Progenitor cell of endocrine pancreas (in vitro differentiated cells): ENCODE measurements at regions not wholly inside any gene's neighbourhood (a gene's known extent, or its start where the extent isn't known, plus 50 kb on each side); places are given as distances from the start of the nearest gene placed in this dataset.
"Not testable (repeated sequence)": the region's sequence is repeated elsewhere in the genome, so short reads cannot be mapped to it uniquely, and the experiment has no call there.

ENCODE experiments used
- DNase-seq: peaks from one replicate; pipeline ENCODE4 v3.0.0; 2021; ENCODE audit warnings: low spot score; ENCODE audit not compliant: unreplicated experiment
- H3K27ac Mint-ChIP-seq: 2 replicates; pipeline ENCODE4 v1.8.0; 2021; ENCODE audit warnings: mild to moderate bottlenecking, moderate library complexity, mixed read lengths
- H3K27me3 Mint-ChIP-seq: 2 replicates; pipeline ENCODE4 v1.8.0; 2021; ENCODE audit warnings: mixed read lengths
- H3K36me3 Mint-ChIP-seq: 2 replicates; pipeline ENCODE4 v1.8.0; 2022; ENCODE audit warnings: mixed read lengths; ENCODE audit not compliant: insufficient read depth
- H3K4me1 Mint-ChIP-seq: 2 replicates; pipeline ENCODE4 v1.8.0; 2021; ENCODE audit warnings: low read depth, mixed read lengths
- H3K4me3 Mint-ChIP-seq: 2 replicates; pipeline ENCODE4 v1.8.0; 2021; ENCODE audit warnings: low read depth, mild to moderate bottlenecking, moderate library complexity, mixed read lengths
- H3K9me3 Mint-ChIP-seq: 2 replicates; pipeline ENCODE4 v1.8.0; 2021; ENCODE audit warnings: low read depth, mixed read lengths
- TF ChIP-seq, protein P1 (sequence below): fragments of 200-600 bp; sonication (generic); IDR thresholded peaks from one replicate; pipeline ENCODE4 v1.5.0; 2021; ENCODE audit warnings: antibody characterized with exemption, mild to moderate bottlenecking; ENCODE audit not compliant: unreplicated experiment

DNA sequence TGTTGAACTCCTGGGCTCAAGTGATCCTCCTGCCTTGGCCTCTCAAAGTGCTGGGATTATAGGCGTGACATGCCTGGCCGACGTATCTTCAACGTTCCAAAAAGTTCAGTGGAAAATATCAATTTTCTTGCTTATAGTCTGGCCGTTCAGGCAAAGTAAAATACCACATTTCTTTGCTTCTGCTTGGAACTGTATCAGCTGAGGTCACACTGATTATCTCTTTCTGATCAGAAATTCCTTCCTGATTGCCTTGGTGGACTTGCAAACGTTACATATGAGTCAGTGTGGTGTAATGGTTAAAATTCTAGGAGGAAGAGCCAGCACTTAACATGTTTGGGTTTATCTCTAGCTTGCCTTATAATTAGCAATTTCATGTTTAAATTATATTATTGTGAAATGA, 189.5 kb upstream of the VKORC1L1 start:
- H3K27me3 Mint-ChIP-seq, DNase-seq, H3K4me3 Mint-ChIP-seq, H3K27ac Mint-ChIP-seq, H3K4me1 Mint-ChIP-seq, H3K36me3 Mint-ChIP-seq, H3K9me3 Mint-ChIP-seq: not testable (repeated sequence)

DNA sequence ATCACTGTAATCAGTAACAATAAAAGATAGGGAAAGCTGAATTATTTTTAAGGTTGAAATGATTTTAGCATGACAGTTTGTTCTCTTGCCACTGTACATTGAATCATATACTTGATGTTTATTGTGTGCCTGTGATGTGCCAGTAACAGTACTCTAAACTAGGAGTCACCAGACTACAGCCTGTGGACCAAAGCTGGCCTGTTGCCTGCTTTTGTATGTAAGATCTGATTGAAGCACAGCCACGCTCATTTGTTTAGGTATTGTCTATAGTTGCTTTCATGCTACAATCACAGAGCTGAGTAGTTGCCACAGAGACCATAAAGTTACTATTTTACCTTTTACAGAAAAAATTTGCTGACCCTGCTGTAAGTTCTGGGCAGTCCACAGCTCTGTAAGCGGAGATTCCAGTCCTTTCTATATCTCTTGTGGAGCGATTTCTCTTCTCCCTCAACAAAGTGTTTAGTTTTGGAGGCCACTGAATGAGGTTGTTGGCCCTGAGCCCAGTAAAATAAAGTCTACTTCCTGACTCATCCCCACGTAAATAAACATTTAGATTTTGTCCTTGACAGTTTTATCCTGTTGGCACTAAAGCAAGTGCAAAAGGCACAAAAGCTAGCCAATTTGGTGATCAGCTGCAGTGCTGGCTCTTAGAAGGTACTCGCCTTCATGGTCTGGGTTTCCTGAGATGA, 173.7 kb upstream of the VKORC1L1 start:
- not testable (repeated sequence) for DNase-seq, H3K36me3 Mint-ChIP-seq, H3K27me3 Mint-ChIP-seq, H3K27ac Mint-ChIP-seq, H3K4me3 Mint-ChIP-seq, H3K4me1 Mint-ChIP-seq, H3K9me3 Mint-ChIP-seq

DNA sequence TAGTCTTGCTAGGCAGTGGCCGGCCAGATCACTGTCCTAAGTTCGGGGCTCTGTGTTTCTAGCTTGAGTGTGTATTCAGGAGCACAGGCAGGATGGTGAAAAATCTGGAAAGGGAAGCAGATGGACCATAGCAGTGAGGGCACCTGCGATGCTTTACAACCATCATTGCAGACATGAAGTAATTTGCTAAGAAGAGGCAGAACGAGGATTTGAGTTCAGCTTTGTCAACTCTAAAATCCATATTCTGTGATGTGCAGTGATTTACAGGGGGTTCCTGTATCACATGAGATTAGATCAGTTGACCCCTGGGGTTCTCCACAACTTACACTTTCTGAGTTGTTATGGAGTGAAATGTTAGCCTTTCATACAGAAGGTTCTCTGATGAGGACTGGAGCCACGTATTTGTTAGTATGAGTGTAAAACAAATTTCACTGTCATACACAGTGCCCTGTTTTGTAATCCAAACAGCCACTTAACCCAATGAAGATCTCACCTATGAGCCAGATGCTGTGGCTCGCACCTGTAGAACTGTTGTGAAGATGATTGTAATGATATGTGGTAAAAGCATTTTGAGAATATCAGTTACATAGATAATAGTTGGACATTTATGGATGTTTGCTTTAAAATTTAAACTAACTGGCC, 173.0 kb upstream of the VKORC1L1 start:
- not testable (repeated sequence) for H3K9me3 Mint-ChIP-seq, H3K36me3 Mint-ChIP-seq, H3K4me1 Mint-ChIP-seq, DNase-seq, H3K27me3 Mint-ChIP-seq, H3K27ac Mint-ChIP-seq, H3K4me3 Mint-ChIP-seq

DNA sequence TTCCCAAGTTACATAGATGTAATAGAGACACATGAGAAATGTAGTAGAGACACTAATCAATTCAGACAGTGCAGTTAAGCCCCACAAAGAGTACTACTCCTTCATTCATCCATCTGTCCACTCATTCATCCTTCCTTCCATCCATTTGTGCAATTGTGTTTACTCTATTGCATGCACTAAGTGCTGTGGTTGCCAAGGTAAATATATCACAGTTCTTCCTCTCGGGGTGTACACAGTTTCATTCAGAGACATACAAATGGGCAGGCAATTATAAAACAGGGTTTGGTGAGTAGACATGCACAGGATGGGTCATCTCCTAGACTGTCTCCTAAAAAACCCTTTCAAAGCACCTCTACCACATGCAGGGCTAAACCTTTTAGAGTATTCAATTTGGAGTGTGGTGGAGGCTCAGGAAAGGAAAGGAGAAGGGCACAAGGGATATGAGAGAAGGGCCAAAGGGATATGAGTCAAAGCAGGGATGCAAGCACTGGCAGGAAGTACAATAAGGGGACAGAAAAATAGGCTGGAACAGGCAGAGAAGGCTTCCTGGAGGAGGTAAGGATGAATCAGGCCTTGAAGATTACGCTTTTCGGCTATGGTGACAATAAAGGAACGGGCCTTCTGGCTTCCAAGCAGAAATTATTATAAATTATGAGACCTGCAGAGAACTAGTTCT, 153.6 kb upstream of the VKORC1L1 start:
- H3K36me3 Mint-ChIP-seq, H3K4me3 Mint-ChIP-seq, H3K27ac Mint-ChIP-seq, H3K9me3 Mint-ChIP-seq, H3K27me3 Mint-ChIP-seq, DNase-seq, H3K4me1 Mint-ChIP-seq: not testable (repeated sequence)

DNA sequence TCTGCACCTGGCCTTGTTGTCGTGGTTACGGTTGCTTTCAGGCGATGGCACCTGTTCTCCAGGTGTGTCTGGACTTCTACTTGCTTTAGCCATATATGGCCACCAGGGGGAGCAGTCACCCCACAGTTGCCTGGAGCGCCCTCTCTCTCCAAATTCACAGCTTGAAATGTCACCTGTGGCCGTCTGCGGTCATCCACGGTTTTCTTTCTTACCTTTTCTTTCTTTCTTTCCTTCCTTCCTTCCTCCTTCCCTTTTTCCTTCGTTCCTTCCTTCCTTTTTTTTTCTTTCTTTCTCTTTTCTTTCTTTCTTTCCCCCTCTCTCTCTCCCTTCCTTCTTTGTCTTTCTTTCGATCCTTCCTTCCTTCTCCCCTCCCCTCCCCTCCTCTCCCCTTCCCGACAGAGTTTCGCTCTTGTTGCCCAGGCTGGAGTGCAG, 150.5 kb upstream of the VKORC1L1 start:
- no peaks in the 10 kb centered on the region for H3K4me1 Mint-ChIP-seq
- no peak overlapping the region for H3K4me3 Mint-ChIP-seq
- H3K36me3 Mint-ChIP-seq: peaks cover 7% of the 10 kb centered on the region
- H3K9me3 Mint-ChIP-seq: no peaks in the 10 kb centered on the region
- no peak overlapping the region for H3K27ac Mint-ChIP-seq
- H3K27me3 Mint-ChIP-seq: no peaks in the 10 kb centered on the region
- DNase-seq: peak; percentile 58
- TF ChIP-seq, protein P1, sequence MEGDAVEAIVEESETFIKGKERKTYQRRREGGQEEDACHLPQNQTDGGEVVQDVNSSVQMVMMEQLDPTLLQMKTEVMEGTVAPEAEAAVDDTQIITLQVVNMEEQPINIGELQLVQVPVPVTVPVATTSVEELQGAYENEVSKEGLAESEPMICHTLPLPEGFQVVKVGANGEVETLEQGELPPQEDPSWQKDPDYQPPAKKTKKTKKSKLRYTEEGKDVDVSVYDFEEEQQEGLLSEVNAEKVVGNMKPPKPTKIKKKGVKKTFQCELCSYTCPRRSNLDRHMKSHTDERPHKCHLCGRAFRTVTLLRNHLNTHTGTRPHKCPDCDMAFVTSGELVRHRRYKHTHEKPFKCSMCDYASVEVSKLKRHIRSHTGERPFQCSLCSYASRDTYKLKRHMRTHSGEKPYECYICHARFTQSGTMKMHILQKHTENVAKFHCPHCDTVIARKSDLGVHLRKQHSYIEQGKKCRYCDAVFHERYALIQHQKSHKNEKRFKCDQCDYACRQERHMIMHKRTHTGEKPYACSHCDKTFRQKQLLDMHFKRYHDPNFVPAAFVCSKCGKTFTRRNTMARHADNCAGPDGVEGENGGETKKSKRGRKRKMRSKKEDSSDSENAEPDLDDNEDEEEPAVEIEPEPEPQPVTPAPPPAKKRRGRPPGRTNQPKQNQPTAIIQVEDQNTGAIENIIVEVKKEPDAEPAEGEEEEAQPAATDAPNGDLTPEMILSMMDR: peak; percentile 95

DNA sequence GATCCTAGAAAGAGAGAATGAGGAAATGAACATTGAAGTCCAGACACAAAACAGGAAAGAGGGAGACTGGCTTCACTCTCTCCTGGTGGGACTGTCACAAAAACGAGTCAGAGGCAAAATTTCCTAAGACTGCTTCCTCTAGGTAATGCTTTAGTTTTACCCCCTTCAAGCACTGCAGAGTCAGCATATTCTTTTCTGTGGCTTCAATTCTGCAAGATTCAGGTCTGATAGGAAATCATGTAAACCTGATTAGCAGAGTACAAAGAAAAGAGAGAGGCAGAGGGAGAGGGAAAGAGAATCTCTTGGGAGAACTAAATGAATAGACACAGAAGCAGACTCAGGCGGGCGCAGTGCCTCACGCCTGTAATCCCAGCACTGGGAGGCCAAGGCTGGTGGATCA, 145.7 kb upstream of the VKORC1L1 start:
- not testable (repeated sequence) for H3K27me3 Mint-ChIP-seq, H3K36me3 Mint-ChIP-seq, H3K27ac Mint-ChIP-seq, DNase-seq, H3K4me3 Mint-ChIP-seq, H3K9me3 Mint-ChIP-seq, H3K4me1 Mint-ChIP-seq

DNA sequence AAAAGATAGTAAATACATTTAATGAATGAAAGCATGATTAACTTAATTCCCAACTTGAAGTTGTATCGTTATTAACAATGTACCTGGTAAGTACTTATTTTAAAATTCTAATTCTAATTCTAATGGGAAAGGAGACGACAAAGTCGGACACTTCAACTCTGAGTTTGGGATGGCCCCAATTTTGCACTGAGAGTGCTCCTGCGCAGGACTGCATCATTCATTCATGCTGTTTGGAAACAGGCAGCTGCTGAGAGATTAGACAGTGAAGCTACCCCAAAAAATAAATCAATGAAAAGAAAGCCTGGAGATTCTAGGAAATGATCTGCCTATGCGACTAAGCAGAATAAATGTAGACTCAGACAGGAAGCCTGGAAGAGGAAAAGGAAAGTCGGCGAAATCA, 141.7 kb upstream of the VKORC1L1 start:
- H3K4me1 Mint-ChIP-seq: peaks cover 4% of the 10 kb centered on the region
- peaks cover 1% of the 10 kb centered on the region for H3K36me3 Mint-ChIP-seq
- H3K4me3 Mint-ChIP-seq: peak overlapping the region; percentile 63
- H3K27me3 Mint-ChIP-seq: no peaks in the 10 kb centered on the region
- TF ChIP-seq, protein P1: no peak
- DNase-seq: no peak
- no peaks in the 10 kb centered on the region for H3K9me3 Mint-ChIP-seq
- peak overlapping the region; percentile 42 for H3K27ac Mint-ChIP-seq
